ENCODE measurements at regions not wholly inside any gene's neighbourhood (a gene's known extent, or its start where the extent isn't known, plus 50 kb on each side); places are given as distances from the start of the nearest gene placed in this dataset.
"Not testable (repeated sequence)": the region's sequence is repeated elsewhere in the genome, so short reads cannot be mapped to it uniquely, and the experiment has no call there.

DNA sequence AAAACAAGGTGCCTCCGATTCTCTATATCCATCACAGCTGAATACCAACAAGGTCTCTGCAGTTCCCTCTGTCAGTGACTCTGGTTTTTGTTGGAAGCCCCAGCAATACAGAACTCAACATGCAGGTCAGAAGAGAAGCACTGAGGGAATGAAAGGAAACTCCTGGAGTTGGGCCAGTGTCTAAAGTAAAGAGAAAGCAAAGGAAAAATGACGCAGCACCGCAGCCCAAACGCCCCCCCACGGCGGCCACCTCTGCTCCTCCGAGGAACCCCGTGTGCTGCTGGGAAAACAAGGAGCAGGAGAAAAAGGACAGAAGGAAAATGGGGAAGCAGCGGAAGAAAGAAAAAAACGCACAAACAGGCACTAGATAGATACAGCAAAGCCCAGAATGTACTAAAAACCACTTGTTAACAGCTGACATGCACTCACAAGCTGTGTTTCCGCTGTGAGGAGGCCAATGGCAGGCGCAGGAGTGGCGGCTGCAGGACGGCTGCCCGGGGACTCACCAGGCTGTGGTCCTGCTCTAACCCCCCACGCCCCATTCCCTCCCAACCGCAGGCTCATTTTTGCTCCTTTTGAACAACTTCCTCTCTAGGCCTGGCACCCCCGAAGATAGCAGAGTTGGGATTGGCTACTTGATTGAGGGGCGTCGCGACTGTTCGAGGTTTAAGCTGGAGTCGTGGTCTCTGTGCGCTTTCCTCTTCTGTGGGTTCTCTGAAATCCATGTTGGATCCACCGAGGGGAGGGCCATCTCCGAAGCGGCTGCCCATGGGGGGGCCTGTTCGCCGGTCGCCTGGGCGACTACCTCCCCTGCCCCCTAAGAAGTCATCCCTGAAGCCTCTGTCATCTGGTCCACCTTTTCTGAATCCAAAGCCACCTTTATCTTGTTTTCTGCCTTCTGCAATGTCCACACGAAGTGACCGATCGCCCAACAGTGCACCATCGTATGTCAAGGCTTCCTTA lies 204.8 kb downstream of the HIBADH start:
- DNase-seq (ENCODE audit: low read depth) = not testable (repeated sequence)

DNA sequence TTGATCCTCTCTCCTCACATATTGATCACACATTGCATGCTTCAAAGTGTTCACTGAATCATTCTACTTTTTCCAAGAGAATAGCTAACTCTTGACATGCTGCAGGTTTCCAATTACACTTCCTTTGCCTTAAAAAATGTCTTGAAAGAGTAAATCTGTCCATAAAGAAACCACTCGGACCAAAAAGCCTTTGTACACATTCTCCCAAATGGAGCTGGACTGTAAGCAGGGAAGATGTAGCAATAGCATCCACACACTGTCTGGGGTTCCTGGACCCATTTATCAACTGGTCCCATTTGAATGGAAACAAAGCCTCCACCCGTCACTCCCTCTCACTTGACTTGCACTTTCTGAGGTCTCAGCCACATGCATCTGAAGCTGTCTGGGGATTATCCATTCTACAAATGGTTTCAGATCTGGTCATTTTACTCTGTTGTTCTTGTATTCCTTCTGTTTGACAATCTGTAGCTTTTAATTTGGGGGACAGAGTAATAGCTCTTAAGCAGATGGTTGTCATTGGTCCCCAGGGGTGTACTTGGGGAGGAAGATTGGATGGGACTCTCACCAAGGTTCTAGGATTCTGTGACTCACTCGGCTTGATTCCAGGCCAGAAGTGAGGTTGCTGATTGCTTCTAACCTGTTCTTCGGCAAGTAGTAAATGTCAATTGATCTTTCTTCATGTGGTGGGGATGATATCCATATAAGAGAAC lies 203.5 kb downstream of the HIBADH start:
- no peak for DNase-seq (ENCODE audit: low read depth)

DNA sequence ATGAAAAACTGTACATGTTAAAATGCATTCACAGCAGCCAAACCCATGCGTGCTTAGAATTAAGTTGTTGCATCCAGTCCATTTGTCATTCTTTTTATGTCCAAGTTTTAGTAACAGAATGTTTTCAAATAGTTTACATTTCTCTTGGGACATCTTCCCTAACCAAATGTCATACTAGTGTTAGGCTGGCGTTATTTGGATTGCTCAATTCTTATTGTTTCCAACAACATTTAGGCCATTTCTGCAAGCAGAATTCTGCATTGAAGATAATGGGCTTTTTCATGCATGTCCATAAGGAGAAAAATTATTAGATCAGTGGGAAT lies 203.0 kb downstream of the HIBADH start:
- DNase-seq (ENCODE audit: low read depth) = no peak

DNA sequence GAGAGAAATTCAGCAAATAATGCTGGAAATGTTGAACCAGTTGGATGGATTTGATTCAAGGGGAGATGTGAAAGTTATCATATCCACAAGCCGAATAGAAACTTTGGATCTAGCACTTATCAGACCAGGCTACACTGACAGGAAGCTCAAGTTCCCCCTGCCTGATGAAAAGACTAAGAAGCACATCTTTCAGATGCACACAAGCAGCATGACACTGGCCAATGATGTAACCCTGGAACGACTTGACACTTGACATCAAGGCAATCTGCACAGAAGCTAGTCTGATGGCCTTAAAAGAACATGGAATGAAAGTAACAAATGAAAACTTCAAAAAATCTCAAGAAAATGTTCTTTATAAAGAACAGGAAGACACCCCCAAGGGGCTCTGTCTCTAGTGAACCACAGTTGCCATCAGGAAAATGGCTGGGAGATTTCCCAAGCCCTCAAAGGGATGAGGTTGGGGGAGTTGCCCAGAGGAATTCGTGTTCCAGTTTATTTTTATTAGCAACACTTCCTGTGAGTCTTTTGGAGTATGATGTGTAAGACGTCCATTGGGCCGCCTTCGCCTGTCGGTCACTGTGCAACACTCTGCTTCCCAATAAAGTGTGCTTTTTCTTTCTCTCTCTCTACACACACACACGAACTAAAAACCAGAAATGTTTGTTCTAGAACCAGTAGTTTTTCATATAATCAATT lies 200.0 kb downstream of the HIBADH start:
- DNase-seq (ENCODE audit: low read depth) = peak; percentile 85

DNA sequence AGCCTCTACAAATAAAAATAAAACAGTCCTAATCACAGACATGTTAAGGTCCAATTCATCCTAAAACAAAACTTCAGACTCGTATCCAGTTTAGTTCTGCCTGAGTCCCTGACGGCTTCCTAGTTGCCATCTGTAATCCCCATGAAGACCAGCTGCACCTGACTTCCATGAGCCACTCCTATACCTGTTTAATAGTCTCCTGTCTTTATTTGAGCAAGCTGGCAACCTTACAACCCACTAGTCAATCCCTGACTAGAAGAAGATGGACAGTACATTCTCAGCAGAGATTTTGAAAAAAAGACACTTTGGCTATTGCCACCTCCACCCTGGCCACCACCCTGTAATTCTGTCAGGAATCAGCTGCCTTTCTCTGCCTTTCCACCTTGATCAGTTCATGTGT lies 197.7 kb downstream of the HIBADH start:
- no peak for DNase-seq (ENCODE audit: low read depth)

DNA sequence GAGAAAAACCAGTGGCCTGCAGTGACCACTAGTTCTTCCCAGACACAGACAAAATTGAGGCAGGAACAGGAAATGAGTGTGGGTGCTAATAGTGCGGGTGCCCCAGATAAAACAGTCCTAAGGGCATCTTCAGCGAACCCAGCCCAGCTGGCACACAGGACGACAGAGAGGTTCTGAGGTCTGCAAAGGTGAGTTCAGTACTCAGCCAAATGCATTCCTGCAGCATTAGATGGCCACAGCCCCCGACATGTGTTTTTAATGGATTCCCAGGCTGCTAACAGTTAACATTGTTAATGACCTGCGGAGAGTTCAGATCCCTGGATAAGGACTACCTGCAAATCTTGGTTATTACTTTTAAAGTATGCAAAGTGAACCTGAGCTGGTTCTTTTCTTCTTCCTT lies 196.0 kb downstream of the HIBADH start:
- DNase-seq (ENCODE audit: low read depth) = no peak

DNA sequence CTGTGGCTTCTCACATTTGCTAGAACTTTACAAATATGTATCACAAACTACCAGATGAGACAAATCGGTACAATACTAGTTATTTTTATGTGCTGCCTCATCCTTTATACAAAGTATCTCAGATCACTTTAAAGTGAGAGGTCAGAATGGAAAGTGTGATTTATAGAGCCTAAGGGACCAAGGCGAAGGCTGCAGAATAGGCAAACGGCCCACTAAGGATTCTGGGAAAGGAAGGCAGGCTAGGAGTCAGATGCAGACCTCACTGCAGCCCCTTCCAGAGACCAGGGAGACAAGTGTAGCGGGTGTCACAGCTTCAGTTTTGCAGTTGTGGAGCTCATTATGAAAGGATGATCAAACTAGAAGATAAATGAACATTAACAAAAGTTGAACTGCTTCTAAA lies 190.6 kb downstream of the HIBADH start:
- DNase-seq (ENCODE audit: low read depth) = no peak

Measured in HT1080 (cell line).